GM12891 (cell line): ENCODE measurements at regions not wholly inside any gene's neighbourhood (a gene's known extent, or its start where the extent isn't known, plus 50 kb on each side); places are given as distances from the start of the nearest gene placed in this dataset.

ENCODE experiments used
- POLR2A ChIP-seq: IDR thresholded peaks from 2 replicates; pipeline ENCODE4 v1.6.1; 2011; ENCODE audit warnings: low read depth, low read length, control low read depth
- POLR2AphosphoS5 ChIP-seq: IDR thresholded peaks from 2 replicates; pipeline ENCODE4 v1.6.1; 2011; ENCODE audit warnings: low read depth, low read length, control low read depth
- SPI1 ChIP-seq: IDR thresholded peaks from 2 replicates; pipeline ENCODE4 v1.6.1; 2011; ENCODE audit warnings: low read depth, low read length, control low read depth

DNA sequence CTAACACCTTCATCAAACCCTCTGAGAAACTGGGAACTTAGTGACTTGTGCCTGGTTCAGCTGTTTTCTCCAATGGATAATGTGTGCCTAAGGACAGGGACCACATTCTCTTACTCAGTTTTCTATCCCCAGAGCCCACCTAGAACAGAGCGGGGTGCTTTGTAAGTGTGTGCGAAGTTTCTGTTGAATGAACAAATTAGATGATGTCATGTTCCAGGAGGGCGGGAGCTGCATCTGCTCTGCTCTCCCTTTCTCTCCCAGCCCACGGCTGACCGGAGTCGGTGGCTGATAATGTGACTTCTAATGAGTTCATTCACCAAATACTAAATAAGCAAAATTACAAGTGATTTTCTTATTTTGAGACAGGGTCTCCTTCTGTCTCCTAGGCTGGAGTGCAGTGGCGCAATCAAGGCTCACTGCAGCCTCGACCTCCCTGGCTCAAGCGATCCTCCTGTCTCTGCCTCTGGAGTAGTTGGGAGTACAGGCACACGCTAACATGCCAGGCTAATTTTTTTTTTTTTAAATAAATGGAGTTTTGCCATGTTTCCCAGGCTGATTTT, 60.7 kb upstream of the FNDC1 start:
- TF ChIP-seq POLR2AphosphoS5 (no peak), POLR2A (no peak), SPI1 (no peak)
